ENCODE measurements at regions not wholly inside any gene's neighbourhood (a gene's known extent, or its start where the extent isn't known, plus 50 kb on each side); places are given as distances from the start of the nearest gene placed in this dataset.

- Histone ChIP-seq H3K4me1 (no peaks in the 10 kb centered on the region), H3K36me3 (no peaks in the 10 kb centered on the region), H3K27me3 (no peaks in the 10 kb centered on the region), H3K9me3 (no peaks in the 10 kb centered on the region), H3K4me3 (no peak overlapping the region), H3K27ac (no peak overlapping the region)
- no peak for TF ChIP-seq EP300 (IDR thresholded peaks at IDR 0.05)
- no peak for DNase-seq (ENCODE audit: low spot score in 2 of 2)
- 91% methylated on average over 2 of the region's 2 CpGs for WGBS
These were observed 418.0 kb upstream of the SYT1 start for GRCh38 chr12:78446555-78446954.

DNA sequence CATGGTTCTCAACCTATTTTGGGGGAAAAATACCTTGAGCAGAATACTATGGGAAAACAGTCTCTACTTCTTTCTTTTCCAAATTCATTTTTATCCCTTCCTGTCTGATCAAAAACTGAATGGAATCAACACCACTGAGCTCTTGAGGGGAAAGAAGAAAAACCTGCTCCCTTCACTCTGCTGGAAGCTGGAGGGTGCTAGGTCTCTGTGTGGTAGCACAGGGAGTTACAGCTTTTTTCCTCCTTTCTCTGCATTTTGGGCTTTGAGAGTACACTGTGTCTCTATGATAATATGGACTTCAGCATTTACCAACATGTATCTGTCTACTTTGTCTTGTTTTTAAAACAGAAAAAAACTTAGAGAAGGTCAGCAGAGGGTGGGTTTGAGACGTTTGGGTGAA is 417.2 kb upstream of the SYT1 start:
- Histone ChIP-seq H3K27me3 (no peaks in the 10 kb centered on the region), H3K27ac (no peak overlapping the region), H3K36me3 (no peaks in the 10 kb centered on the region), H3K4me3 (no peak overlapping the region), H3K4me1 (no peaks in the 10 kb centered on the region), H3K9me3 (no peaks in the 10 kb centered on the region)
- TF ChIP-seq CTCF (IDR thresholded peaks at IDR 0.05) (no peak), POLR2A (IDR thresholded peaks at IDR 0.05) (no peak), EP300 (IDR thresholded peaks at IDR 0.05) (no peak)
- no peak for DNase-seq (ENCODE audit: low spot score in 2 of 2)
- WGBS: 53% methylated on average over 1 of the region's 1 CpG

DNA sequence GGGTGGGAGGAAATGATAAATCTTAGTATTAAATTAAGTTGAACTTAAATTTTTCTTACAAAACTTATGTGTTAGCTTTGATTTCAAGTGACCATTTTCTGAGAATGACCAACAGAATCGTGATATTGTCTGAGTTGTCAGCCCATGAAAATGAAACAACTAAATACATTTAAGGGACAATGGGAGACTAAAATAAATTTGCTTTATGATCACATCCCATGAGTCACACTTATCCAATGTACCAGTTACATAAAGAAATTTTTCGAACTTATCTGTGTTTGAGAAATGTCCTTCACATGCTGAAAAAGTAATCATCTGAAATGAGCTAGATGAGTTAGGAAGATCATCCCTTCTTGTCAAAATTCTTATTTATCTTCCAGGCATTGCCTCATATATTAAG is 415.9 kb upstream of the SYT1 start:
- Histone ChIP-seq H3K27ac (no peak overlapping the region), H3K27me3 (no peaks in the 10 kb centered on the region), H3K9me3 (no peaks in the 10 kb centered on the region), H3K36me3 (no peaks in the 10 kb centered on the region), H3K4me3 (no peak overlapping the region), H3K4me1 (no peaks in the 10 kb centered on the region)
- WGBS: 91% methylated on average over 2 of the region's 2 CpGs
- DNase-seq (ENCODE audit: low spot score in 2 of 2): no peak
- no peak for TF ChIP-seq CTCF (IDR thresholded peaks at IDR 0.05)
- no peak for TF ChIP-seq POLR2A (IDR thresholded peaks at IDR 0.05)
- TF ChIP-seq EP300 (IDR thresholded peaks at IDR 0.05): no peak
- no peak for TF ChIP-seq POLR2AphosphoS5 (IDR thresholded peaks at IDR 0.05)

DNA sequence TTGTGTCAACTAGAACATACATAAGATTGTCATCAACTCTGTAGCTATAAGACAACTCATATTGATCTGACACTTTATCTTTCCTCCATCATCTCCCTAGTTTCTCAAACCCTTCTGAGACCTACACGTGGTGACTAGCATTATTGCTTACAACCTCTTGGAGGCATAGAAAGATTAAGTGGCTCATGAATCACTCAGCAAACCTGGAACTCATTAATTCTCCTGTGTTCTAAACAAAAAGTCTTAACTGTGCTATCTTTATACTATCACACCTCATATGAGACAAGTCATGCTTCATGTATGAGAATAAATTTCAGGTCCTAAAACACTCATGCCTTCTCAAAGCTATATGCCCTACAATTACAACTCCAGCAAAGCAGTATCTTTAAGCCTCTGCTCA is 408.6 kb upstream of the SYT1 start:
- WGBS: 38% methylated on average over 1 of the region's 1 CpG
- Histone ChIP-seq H3K36me3 (no peaks in the 10 kb centered on the region), H3K9me3 (no peaks in the 10 kb centered on the region), H3K27ac (no peak overlapping the region), H3K4me3 (no peak overlapping the region), H3K27me3 (no peaks in the 10 kb centered on the region), H3K4me1 (no peaks in the 10 kb centered on the region)
- DNase-seq (ENCODE audit: low spot score in 2 of 2): no peak
- TF ChIP-seq POLR2AphosphoS5 (IDR thresholded peaks at IDR 0.05) (no peak), POLR2A (IDR thresholded peaks at IDR 0.05) (no peak), CTCF (IDR thresholded peaks at IDR 0.05) (no peak), EP300 (IDR thresholded peaks at IDR 0.05) (no peak)

- 90% methylated on average over 1 of the region's 1 CpG for WGBS
- no peaks in the 10 kb centered on the region for H3K36me3 ChIP-seq
- H3K27ac ChIP-seq: no peak overlapping the region
- no peaks in the 10 kb centered on the region for H3K9me3 ChIP-seq
- H3K4me3 ChIP-seq: no peak overlapping the region
- no peak for DNase-seq (ENCODE audit: low spot score in 2 of 2)
- TF ChIP-seq EP300 (IDR thresholded peaks at IDR 0.05) (no peak), POLR2AphosphoS5 (IDR thresholded peaks at IDR 0.05) (no peak), POLR2A (IDR thresholded peaks at IDR 0.05) (no peak), CTCF (IDR thresholded peaks at IDR 0.05) (no peak)
- H3K4me1 ChIP-seq: no peaks in the 10 kb centered on the region
- no peaks in the 10 kb centered on the region for H3K27me3 ChIP-seq
These were observed 406.6 kb upstream of the SYT1 start for GRCh38 chr12:78457938-78458337.

All from suprapubic skin (tissue), 4 donors.